HG02642 (cell line): ENCODE measurements at regions not wholly inside any gene's neighbourhood (a gene's known extent, or its start where the extent isn't known, plus 50 kb on each side); places are given as distances from the start of the nearest gene placed in this dataset.
"Not testable (repeated sequence)": the region's sequence is repeated elsewhere in the genome, so short reads cannot be mapped to it uniquely, and the experiment has no call there.

ENCODE experiments used
- ATAC-seq: cut with Tn5 transposase; IDR thresholded peaks from one replicate; pipeline ENCODE4 v1.9.1; 2021; ENCODE audit warnings: mild to moderate bottlenecking; ENCODE audit not compliant: unreplicated experiment, poor library complexity

DNA sequence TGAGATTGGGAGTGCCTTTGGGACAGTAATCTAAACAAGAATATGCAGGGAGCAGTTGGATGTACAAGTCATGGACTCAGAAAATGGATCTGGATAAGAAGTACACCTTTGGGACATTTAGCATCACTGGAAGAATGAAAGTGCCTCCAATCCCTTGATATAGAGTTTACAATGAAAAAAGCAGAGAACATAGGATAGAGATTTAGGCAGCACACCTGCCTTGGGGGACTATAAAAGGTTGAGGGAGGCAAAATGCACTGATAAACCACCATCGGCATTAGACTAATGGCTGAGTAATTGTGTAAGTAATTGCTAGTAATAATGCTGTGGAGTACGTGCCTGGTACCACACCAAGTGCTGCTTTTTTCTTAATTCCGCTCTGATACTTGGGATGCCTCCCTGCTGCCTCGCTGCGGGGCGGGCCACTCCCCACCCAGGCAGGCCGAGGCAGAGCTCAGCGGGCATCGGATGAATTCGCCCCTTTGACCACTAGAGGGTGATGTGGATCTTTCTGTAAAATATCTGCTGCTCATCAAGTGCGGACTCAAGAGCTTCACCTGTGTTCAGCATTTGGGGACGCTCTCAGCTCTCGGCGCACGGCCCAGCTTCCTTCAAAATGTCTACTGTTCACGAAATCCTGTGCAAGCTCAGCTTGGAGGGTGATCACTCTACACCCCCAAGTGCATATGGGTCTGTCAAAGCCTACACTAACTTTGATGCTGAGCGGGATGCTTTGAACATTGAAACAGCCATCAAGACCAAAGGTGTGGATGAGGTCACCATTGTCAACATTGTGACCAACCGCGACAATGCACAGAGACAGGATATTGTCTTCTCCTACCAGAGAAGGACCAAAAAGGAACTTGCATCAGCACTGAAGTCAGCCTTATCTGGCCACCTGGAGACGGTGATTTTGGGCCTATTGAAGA, 99.9 kb downstream of the ANKRD18B start:
- ATAC-seq = peak; percentile 86

DNA sequence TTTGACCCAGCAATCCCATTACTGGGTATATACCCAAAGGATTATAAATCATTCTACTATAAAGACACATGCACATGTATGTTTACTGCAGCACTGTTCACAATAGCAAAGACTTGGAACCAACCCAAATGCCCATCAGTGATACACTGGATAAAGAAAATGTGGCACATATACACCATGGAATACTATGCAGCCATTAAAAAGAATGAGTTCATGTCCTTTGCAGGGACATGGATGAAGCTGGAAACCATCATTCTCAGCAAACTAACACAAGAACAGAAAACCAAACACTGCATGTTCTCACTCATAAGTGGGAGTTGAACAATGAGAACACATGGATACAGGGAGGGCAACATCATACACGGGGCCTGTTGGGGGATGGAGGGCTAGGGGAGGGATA, 104.3 kb downstream of the ANKRD18B start:
- not testable (repeated sequence) for ATAC-seq

DNA sequence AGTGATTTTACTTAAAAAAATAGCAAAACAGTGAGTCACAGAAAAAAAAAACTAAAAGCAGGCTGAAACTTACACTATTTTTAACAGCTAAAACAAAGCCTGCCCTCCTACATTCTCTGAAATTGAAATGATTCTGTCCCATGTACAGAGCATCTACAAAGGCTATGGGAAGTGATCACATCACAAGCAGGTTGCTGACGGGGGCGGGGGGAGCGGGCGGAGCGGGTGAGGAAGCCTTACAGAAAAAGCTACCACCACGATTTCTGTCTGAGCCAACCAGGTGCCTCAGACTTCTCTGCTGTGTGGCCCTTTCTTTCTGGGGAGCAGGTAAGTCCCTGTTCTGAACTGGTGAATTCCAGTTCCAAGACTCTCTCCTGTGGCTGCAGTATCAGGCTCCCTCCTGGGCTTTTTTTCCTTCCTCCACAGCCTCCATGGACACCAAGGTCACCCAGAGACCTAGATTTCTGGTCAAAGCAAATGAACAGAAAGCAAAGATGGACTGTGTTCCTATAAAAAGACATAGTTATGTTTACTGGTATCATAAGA, 104.9 kb downstream of the ANKRD18B start:
- ATAC-seq = no peak

DNA sequence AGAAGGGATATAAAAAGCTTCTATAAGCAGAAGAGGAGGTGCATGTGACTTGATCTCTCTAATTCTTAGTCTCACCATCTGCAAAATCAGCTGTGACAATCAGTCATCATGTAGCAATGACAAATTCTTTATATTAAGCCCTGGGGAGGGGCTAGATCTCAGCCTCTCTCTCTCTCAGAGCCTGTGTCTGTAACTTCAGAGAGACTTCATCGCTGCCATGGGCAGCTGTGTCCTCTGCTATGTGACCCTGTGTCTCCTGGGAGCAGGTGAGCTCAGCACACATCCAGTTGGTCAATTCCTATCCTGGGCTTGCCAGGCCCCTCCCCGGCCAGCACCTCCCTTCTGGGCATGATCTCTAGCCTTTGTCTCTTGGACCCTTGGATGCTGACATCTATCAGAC, 109.6 kb downstream of the ANKRD18B start:
- ATAC-seq = no peak

DNA sequence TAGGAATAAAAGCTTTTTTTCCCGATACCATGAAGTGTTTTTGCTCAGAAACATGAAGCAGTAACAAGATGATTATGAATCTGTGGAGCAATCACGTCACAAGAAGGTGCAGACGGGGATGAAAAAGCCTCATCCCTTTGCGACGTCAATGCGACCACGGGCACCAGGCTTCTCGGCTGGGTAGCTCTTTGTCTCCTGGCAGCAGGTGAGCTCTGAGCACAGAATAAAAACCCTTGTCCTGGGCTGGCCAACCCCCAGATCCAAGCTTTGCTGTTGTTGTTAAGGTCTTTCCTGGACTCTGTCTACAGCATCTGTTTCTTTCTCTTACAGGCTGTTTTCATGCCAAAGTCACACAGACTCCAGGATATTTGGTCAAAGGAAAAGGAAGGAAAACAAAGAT, 113.8 kb downstream of the ANKRD18B start:
- no peak for ATAC-seq

DNA sequence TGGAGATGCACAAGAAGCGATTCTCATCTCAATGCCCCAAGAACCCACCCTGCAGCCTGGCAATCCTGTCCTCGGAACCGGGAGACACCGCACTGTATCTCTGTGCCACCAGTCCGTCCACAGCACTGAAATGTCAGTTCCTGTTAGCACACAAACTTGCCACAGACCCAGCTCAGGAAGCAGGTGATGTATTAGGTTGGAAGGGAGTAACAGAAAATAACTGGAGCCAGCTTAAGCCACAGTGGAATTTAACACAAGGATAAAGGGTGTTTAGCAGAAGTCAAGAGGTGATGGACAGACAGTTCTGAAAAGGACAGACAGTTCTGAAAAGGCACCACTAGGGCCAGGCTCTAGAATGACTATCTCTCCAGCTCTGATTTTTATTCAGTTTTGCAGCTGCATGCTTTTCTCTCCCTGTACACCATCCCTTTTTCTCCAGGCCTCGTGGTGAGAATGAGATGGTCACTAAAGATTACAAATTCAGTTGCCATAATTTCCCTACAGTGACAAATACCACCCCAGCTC, 114.4 kb downstream of the ANKRD18B start:
- ATAC-seq = no peak

DNA sequence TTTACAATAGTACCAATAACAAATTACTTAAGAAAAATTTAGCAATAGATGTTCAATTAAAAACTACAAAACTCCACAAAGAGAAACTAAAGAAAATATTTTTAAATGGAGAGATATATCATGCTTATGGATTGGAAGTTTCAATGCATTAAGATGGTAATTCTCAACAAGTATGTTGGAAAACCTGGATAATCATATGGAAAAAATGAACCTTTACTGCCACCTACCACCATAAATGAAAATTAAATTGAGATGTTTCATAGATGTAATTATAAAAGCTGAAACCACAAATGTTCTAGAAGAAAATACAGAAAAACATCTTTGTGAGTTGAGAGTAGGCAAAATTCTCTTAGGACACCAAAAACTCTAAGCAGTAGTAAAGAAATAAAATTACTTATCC, 121.7 kb downstream of the ANKRD18B start:
- no peak for ATAC-seq

DNA sequence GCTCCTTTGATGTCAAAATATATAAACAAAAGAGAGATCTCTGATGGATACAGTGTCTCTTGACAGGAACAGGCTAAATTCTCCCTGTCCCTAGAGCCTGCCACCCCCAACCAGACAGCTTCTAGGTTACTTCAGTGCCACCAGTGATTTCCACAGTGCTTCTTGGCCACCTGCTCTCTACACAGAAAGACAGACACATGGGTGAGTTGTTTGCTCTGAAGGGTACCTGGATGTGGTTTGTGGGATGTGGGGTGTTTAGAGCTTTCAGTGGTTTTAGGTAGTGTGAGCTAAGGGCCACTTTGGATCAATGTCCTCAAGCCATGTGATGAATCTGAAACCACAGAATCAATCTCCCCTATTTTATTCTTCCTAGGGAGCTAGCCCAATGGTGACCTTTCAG, 125.4 kb downstream of the ANKRD18B start:
- no peak for ATAC-seq

DNA sequence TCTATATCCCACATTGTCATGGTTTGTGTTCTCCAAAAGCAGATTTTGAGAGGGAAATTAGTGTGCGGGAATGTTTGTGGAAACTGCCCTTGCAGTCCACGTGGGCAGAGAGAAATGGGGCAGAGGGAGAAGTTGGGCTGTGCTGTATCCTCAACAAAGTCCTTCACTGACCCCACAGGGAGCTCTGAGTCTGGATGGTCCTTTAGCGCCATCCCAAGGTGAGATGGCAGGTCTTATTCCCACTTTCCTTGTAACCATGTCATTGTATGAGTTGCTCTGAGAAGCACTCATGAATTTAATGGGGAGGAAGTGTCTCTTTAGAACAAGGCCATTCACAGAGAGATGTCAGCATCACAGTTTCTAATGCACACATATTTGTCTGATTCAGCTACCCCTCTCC, 127.1 kb downstream of the ANKRD18B start:
- no peak for ATAC-seq

DNA sequence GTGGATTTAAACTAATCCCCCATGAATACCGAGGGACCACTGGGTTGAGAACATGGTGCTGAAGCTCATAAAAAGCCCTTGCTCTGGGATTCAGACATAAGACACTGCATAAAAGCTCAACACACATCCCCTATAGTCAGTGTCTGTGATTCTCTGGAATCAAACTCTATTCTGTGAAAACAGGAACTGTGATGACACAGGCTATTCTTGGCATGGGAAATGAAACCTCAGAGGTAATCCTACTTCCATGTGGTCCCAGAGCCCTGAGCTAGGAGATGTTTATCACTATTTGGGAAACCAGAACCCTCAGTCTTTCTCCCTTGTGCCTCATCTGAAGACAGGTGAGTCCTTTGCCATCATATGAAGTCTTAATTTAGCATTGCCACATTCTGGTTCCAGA, 135.4 kb upstream of the PRSS3 start:
- no peak for ATAC-seq

DNA sequence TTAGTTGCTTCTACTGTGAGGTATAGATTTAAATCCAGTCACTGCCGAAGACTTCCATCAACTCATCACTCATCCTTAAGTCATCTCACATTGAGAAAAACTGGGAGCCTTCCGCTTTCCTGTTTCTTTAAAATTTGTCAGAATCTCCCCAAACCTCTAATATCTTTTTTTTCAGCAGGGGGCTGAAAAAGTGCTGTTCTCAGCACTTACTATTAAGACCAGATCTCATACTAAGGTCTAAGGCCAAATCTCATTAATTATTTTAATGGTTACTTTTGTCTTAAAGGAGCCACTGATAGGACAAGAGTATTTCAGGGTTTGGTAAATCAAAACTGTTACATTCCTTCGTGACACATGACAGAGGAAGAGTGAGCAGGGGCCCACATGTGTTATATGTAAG, 134.6 kb upstream of the PRSS3 start:
- ATAC-seq = no peak

DNA sequence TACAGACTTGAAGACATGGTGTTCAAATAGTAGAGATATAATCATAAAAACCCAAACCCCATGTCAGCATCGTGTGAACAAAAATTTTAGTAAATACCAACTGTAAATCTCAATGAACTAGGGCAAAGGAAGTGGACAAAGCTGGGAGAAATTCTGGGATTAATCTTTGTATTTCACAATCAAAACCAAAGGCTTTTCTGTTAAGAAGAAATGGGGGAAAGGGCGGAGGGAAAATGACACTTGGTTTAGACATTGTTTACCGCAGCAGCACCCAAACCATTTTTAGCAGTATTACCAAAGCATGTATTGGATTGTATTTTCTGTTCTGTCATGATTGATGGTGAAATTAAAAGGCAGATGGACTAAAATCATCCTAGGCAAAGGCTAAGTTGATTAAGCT, 134.2 kb upstream of the PRSS3 start:
- ATAC-seq = no peak

DNA sequence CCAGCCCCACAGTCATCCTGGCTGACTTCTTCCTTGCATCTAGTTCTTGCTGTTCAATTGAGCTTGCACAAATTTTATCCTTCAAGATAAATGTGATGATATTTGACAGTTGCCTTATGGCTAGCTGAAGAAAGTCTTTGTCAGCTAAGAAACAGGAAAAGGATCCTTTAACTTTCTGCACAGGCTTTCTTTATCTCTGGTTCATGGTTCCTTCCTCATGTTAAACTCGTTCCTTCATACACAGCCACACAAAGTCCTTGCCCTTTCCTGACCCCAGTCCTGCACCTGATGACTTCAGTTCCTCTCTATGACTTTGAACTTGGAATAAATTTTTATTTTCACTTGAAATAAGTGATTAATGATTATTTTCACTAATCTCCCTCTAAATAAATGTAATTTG, 132.5 kb upstream of the PRSS3 start:
- no peak for ATAC-seq

DNA sequence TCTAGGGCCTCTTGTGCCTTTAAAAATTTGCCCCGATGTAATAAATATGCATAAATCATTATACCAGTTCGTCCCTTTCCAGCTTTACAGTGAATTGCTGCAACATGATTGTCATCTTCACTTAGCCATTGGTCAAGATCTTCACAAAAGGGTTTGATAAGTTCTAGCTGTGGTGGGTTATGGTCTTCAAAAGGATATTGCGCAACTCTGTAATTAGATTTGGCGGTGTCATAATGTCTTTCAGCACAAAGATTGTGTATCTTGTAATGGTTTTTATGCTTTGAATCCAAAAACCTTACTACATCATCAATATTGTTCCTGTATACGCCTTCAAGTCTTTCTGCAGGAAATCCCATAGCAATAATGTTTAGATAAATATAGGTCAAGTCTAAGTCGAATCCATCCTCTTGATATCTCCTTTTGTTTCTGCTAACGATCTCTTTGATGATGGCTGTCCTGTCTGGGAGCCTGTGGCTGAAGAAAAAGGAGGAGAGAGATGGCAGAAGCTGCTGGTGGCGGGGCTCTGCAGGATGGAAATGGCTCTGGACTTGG, 119.1 kb upstream of the PRSS3 start:
- ATAC-seq = not testable (repeated sequence)

DNA sequence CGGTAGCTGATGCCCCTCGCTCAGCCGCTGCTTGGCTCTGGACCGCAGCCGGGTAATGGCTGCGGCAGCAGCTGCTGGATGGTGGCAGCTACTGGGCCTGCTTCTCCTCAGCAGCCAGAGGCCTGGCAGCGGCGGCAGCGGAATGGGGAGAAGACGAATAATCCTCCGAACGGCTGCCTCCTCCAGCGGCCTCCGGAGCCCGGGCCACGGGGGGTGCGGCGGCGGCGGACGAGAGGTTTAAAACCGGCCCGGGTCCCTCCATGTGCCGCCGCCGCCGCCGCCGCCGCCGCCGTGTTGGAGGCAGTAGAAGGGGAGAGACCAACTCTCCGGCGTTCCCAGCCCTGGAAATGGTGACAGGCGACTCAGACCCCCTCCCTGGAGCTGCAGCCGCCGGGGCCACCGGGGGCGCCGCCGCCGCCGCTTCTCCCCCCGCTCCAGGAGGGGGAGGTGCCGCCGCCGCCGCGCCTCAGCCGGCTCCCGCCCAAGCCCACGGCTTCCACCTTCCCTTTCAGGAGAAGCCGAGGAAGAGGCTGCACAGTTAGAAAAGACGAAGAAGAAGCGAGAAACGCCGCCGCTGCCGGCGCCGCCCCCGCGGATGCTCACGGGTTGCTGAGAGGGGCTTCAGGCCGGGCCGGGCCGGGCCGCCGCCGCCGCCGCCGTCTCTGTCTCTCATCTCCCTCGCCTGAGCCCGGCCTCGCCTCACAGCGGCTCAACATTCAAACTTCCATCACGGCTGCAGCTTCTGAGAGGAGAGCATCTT, 118.4 kb upstream of the PRSS3 start:
- no peak for ATAC-seq

DNA sequence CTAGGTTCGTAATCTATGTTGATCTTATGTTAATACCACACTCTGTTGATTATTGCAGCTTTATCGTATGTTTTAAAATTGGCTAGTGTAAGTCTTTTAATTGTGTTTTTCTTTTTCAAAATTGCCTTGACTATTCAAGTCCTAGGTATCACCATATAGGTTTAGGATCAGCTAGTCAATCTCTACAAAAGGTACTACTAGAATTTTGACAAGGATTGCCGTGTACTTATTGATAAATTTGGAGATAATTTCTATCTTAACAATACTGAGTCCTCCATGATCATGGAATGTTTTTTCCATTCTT, 117.9 kb upstream of the PRSS3 start:
- ATAC-seq = no peak

DNA sequence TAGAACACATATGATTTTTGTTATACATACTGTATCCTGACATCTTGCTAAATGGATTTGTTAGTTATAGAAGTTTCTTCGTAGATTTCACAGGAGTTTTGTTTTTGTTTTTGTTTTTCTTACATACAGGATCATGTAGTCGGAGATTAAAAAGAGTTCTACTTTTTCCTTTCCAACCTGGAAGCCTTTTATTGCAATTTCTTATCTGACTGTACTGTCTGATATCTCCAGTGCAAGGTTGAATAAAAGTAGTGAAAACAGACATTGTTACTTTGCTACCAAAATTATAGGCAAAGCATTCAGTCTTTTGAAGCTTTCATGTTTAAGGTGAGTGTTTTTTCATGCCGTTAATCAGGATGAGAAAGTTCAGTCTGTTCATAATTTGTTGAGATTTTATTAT, 117.4 kb upstream of the PRSS3 start:
- ATAC-seq = no peak

DNA sequence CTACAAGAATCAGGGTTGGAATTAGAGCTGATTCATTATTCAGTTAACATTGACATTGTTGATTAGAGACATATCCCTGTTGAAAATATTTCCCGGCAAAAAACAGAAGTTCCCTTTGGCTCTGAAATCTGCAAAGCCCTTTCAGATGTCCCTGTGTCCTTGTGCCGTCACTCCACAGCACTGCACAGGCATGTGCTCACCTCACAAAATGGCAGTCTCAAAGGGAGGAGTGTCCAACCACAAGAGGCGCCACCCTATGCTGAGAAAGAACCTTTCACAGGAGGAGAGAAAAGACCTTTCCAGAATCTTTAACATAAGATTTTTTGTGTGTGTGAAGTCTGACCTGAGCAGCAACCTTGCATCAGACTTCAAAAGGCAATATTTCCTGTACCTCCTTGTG, 112.8 kb upstream of the PRSS3 start:
- ATAC-seq = no peak

DNA sequence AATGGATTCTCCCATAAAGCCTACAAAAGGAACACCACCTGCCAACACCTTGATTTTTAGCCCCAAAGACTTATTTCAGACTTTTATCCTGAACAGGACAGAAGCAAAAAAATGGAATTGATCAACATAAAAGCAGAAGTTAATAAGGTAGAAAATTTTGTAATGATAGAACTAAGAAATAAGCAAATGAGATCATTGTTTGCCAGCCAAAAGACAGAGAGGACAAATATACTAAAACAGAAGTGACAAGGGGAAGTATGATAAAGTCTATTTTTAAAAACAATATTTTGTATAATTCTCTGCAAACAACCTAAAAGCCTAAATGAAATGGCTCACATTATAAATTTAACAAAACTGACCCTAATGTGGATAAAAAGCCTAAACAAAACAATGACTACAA, 110.5 kb upstream of the PRSS3 start:
- no peak for ATAC-seq

DNA sequence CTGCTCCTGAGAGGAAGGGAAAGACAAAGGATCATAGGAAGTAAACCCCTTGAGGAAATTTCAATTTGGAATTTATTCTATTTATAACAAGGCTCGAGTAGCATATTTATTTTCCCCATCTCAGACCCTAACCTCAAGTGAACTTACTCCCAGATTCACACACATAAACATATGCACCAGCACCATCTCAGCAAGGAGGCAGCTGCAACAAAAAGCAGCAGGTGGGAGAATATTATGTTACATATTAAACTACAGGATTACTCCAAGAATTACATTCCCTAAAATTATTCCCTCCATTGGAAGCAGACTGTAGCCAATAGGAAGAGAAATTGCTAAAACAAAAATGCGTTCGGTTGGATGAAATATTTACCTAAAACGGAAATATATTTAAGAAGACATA, 108.4 kb upstream of the PRSS3 start:
- no peak for ATAC-seq

DNA sequence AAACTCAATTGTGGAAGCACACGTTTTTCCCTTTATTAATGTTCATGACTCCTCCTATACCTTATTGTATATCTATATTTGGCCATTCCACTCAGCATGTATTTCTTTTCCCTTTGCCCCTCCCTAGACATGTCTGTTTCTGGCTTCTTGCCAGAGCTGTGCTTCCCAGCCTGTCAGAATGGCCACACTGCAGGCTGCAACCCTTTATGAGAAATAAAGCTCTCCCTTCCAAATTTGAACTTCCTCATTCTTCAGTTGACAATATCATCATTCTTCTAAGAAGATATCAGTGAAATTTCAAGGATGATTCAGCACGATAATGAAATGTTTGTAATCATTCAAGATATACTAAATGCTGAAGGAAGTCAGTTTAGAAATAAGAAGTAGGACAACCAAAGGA, 107.6 kb upstream of the PRSS3 start:
- no peak for ATAC-seq
